ENCODE measurements at regions not wholly inside any gene's neighbourhood (a gene's known extent, or its start where the extent isn't known, plus 50 kb on each side); places are given as distances from the start of the nearest gene placed in this dataset.

DNA sequence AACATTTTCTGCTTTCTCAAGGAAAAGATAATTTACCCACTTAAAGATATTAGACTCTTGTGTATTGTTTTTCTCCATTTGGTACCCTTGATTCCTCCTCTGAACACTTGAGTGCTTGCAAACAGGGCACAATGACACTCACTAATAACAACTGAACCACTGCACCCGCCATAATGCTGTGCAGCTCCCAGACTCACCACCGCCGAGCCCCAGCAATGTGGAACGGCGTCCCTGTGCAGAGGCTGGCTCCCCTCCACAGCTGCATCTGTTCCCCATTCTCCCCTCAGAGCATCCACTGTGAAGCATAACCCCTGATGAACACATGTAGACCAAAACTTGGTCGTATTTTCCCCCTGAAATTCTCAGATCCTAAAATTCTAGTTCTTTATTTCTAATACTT lies 276.2 kb upstream of the PLSCR5 start:
- no peak for ATAC-seq (ENCODE audit: insufficient read depth, low read depth)
- no peak overlapping the region for H3K4me2 ChIP-seq (ENCODE audit: insufficient read depth, low read length)
- TF ChIP-seq EZH2 (IDR thresholded peaks at IDR 0.05; ENCODE audit: borderline replicate concordance, low read depth, low read length, severe bottlenecking): no peak
- no peak for TF ChIP-seq CTCF (IDR thresholded peaks at IDR 0.05; ENCODE audit: borderline replicate concordance, extremely low read depth, low read length, poor library complexity, severe bottlenecking)
- DNase-seq: no peak
- H3K9ac ChIP-seq (ENCODE audit: low read depth, low read length): no peak overlapping the region
- H3K36me3 ChIP-seq (ENCODE audit: insufficient read depth, low read length): no peaks in the 10 kb centered on the region
- H3K27me3 ChIP-seq (ENCODE audit: insufficient read depth, low read length, poor library complexity): no peaks in the 10 kb centered on the region
- no peak overlapping the region for H3K4me3 ChIP-seq (ENCODE audit: low read depth in 1 of 2, low read length in 2 of 2)
- no peak overlapping the region for H2AFZ ChIP-seq (ENCODE audit: low read depth, low read length)
- no peaks in the 10 kb centered on the region for H3K79me2 ChIP-seq (ENCODE audit: insufficient read depth, low read length)
- no peaks in the 10 kb centered on the region for H3K9me3 ChIP-seq (ENCODE audit: insufficient read depth, low read length, severe bottlenecking)
- 0 out of 2 replicates have a peak, but pooled peaks cover 5% of the 10 kb centered on the region for H3K4me1 ChIP-seq (ENCODE audit: insufficient read depth, low read length)
- H3K27ac ChIP-seq (ENCODE audit: low read length): no peak overlapping the region
- H4K20me1 ChIP-seq (ENCODE audit: insufficient read depth, low read length): no peaks in the 10 kb centered on the region

- no peak overlapping the region for H2AFZ ChIP-seq (ENCODE audit: low read depth, low read length)
- H3K9ac ChIP-seq (ENCODE audit: low read depth, low read length): no peak overlapping the region
- no peaks in the 10 kb centered on the region for H4K20me1 ChIP-seq (ENCODE audit: insufficient read depth, low read length)
- ATAC-seq (ENCODE audit: insufficient read depth, low read depth): no peak
- no peak overlapping the region for H3K27ac ChIP-seq (ENCODE audit: low read length)
- no peaks in the 10 kb centered on the region for H3K4me1 ChIP-seq (ENCODE audit: insufficient read depth, low read length)
- H3K79me2 ChIP-seq (ENCODE audit: insufficient read depth, low read length): no peaks in the 10 kb centered on the region
- H3K36me3 ChIP-seq (ENCODE audit: insufficient read depth, low read length): no peaks in the 10 kb centered on the region
- no peak overlapping the region for H3K4me3 ChIP-seq (ENCODE audit: low read depth in 1 of 2, low read length in 2 of 2)
- no peak for DNase-seq
- H3K9me3 ChIP-seq (ENCODE audit: insufficient read depth, low read length, severe bottlenecking): peaks cover 9% of the 10 kb centered on the region
- no peaks in the 10 kb centered on the region for H3K27me3 ChIP-seq (ENCODE audit: insufficient read depth, low read length, poor library complexity)
- TF ChIP-seq CTCF (IDR thresholded peaks at IDR 0.05; ENCODE audit: borderline replicate concordance, extremely low read depth, low read length, poor library complexity, severe bottlenecking): no peak
- TF ChIP-seq EZH2 (IDR thresholded peaks at IDR 0.05; ENCODE audit: borderline replicate concordance, low read depth, low read length, severe bottlenecking): no peak
- no peak overlapping the region for H3K4me2 ChIP-seq (ENCODE audit: insufficient read depth, low read length)
These were observed 268.6 kb upstream of the PLSCR5 start for GRCh38 chr3:146873748-146874147.

DNA sequence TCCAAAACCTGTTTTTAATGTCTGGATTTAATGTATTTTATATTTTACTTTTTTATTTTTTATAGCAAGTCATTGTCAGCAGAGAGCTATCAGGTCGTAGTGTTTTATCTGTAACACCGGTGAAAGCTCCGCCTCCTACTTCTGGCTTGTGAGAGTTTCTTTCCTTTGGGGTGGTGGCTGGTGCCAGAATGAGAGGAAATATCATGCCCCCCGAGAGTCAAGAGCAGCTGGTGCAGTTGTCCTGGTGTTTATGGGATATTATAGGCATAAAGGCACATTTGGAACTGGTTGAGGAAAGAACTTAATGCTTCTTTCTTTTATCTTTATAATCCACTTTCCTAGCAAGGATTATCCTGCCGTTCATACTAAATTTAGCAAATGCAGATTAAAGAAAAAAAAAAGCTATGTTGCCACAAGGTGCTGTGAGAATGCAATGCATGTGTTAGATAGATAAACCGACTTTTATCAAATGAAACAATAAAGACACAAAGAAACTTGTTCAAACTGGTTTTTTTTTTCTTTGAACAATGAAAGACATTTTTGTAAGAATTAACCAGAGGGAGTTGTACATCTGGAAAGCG lies 260.1 kb upstream of the PLSCR5 start:
- TF ChIP-seq CTCF (IDR thresholded peaks at IDR 0.05; ENCODE audit: borderline replicate concordance, extremely low read depth, low read length, poor library complexity, severe bottlenecking): no peak
- TF ChIP-seq EZH2 (IDR thresholded peaks at IDR 0.05; ENCODE audit: borderline replicate concordance, low read depth, low read length, severe bottlenecking): no peak
- no peaks in the 10 kb centered on the region for H3K9me3 ChIP-seq (ENCODE audit: insufficient read depth, low read length, severe bottlenecking)
- ATAC-seq (ENCODE audit: insufficient read depth, low read depth) (no peak), DNase-seq (no peak)
- no peak overlapping the region for H3K4me3 ChIP-seq (ENCODE audit: low read depth in 1 of 2, low read length in 2 of 2)
- no peak overlapping the region for H3K4me2 ChIP-seq (ENCODE audit: insufficient read depth, low read length)
- no peaks in the 10 kb centered on the region for H3K27me3 ChIP-seq (ENCODE audit: insufficient read depth, low read length, poor library complexity)
- H3K9ac ChIP-seq (ENCODE audit: low read depth, low read length): no peak overlapping the region
- H4K20me1 ChIP-seq (ENCODE audit: insufficient read depth, low read length): no peaks in the 10 kb centered on the region
- no peaks in the 10 kb centered on the region for H3K36me3 ChIP-seq (ENCODE audit: insufficient read depth, low read length)
- no peak overlapping the region for H2AFZ ChIP-seq (ENCODE audit: low read depth, low read length)
- no peaks in the 10 kb centered on the region for H3K4me1 ChIP-seq (ENCODE audit: insufficient read depth, low read length)
- H3K79me2 ChIP-seq (ENCODE audit: insufficient read depth, low read length): no peaks in the 10 kb centered on the region
- H3K27ac ChIP-seq (ENCODE audit: low read length): no peak overlapping the region

- Histone ChIP-seq H3K9me3 (ENCODE audit: insufficient read depth, low read length, severe bottlenecking) (no peaks in the 10 kb centered on the region), H3K27ac (ENCODE audit: low read length) (no peak overlapping the region), H3K4me2 (ENCODE audit: insufficient read depth, low read length) (no peak overlapping the region), H2AFZ (ENCODE audit: low read depth, low read length) (no peak overlapping the region), H3K79me2 (ENCODE audit: insufficient read depth, low read length) (no peaks in the 10 kb centered on the region), H3K9ac (ENCODE audit: low read depth, low read length) (no peak overlapping the region), H3K36me3 (ENCODE audit: insufficient read depth, low read length) (no peaks in the 10 kb centered on the region), H3K4me1 (ENCODE audit: insufficient read depth, low read length) (no peaks in the 10 kb centered on the region), H3K27me3 (ENCODE audit: insufficient read depth, low read length, poor library complexity) (no peaks in the 10 kb centered on the region), H4K20me1 (ENCODE audit: insufficient read depth, low read length) (no peaks in the 10 kb centered on the region), H3K4me3 (ENCODE audit: low read depth in 1 of 2, low read length in 2 of 2) (no peak overlapping the region)
- no peak for TF ChIP-seq EZH2 (IDR thresholded peaks at IDR 0.05; ENCODE audit: borderline replicate concordance, low read depth, low read length, severe bottlenecking)
- TF ChIP-seq CTCF (IDR thresholded peaks at IDR 0.05; ENCODE audit: borderline replicate concordance, extremely low read depth, low read length, poor library complexity, severe bottlenecking): no peak
- DNase-seq: no peak
- no peak for ATAC-seq (ENCODE audit: insufficient read depth, low read depth)
These were observed 256.1 kb upstream of the PLSCR5 start for GRCh38 chr3:146861262-146861661.
